ENCODE measurements at regions not wholly inside any gene's neighbourhood (a gene's known extent, or its start where the extent isn't known, plus 50 kb on each side); places are given as distances from the start of the nearest gene placed in this dataset.

DNA sequence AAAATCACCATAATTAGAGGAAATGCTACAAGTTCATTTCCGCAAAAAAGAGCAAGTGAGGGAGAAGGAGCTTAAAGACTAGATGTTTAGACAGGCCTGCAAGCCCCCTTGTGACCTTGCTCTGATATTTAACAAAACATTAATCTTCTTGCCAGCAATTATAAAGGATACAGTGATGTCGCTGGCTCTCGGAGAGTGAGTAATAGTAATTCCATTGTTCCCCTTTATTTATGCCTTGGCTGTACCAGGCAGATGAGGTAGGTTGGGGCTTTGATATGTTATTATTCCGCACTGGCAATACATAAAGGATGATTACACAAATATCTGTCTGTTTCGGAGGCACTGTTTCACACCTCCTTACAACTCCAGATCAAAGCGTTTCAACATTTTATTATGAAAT lies 204.8 kb upstream of the SALL1 start:
- DNase-seq, result no peak

DNA sequence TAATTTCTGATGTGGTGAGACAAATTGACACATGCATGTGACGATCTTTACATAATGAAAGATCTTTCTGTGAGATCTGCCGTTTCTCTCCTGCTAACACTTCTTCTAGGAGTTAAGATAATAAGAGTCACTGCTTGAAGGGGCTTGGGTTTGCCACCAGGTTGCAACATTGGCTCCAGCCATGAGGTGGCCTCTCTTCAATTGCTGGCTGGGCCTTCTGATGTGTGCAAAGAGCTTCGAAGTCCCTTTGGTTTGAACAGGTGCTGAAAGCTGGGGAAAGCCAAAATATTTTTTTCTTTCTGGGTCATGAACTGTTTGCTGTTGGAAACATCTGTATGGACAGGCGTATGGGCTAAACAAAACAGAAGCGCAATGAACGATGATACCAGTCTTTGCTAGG lies 204.1 kb upstream of the SALL1 start:
- no peak for DNase-seq

DNA sequence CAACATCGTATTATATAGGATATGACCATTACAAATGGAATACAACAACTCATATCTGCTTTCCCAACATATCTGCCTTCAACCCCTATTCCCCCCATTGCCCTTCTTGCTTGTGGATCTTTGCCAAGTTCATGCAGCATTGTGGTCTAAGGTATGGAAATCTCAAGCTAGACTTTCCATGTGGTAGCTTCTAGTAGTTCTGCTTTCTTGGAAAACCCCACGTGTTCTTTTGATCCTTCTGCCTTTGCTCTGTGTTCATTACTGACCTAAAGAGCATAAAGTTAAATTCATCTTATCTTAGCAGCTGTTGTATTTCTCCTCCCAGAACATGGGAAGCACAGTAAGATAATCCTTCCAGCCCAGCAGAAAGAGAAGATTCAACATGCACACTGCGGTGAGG lies 202.0 kb upstream of the SALL1 start:
- DNase-seq, result no peak

DNA sequence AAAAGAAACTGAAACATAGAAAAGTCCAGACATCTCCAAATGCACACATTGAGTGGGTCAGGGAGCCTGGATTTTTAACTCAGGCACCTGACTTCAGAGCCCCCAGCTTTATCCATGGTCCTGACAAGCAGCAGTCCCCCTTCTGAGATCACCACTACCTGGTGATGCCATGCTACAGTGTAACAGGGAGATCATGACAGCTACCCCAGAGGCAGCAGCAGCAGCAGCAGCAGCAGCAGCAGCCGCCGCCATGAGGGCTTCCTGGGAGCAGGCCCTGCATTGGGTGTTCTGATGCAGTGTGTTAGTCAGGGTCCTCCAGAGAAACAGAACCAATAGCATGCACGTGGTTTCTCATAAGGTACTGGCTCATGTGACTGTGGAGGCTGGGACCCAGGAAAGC lies 198.6 kb upstream of the SALL1 start:
- DNase-seq, result no peak

DNA sequence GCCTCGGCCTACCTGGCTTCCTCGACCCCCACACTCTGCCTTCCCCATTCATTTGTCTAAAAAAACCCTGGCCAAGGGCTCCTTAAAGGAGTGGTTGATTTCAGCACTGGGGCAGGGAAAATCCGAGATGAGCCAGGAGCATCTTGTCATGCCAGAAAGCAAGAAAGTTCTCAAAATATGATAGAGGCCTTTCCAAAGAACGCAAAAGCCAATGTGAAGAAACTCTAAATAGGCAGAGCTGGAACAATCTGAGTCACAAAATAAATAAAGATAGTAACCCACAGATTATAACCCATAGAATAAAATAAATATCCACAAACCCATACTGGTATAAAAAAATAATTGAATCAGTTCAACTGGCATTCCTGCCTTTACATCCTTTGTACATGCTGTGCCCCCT lies 192.3 kb upstream of the SALL1 start:
- DNase-seq, result no peak

DNA sequence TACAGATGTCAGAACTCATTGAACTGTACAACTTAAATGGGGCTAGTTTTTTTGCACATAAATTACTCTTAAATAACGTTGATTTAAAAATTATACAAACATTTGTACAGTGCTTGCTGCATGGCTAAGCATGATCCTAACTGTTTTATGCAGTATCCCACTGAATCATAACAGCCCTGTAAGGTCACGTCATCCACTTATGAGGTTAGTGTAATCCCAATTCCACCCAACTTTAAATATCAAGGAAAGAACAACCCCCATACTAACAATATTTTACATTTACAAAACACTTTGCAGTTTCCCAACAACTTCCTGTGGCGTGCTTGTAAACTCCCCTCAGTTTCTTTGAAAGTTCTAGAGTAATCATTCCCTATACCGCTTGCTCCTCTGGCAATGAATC lies 190.1 kb upstream of the SALL1 start:
- no peak for DNase-seq

DNA sequence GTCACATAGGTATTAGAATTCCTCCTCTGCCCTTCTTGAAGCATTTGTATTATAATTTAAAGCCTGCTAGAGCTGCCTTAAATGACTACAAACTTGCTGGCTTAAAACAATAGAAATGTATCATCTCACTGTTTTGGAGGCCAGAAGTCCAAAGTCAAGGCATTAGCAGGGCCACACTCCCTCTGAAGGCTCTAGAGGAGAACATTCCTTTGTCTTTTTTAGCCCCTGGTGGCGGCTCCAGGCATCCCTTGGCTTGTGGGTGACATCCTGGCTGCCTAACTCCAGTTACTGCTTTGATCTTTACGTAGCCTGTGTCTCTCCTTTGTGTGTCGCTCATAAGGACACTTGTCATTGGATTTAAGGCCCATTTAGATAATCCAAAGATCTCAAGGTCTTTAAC lies 186.6 kb upstream of the SALL1 start:
- DNase-seq, result no peak

DNA sequence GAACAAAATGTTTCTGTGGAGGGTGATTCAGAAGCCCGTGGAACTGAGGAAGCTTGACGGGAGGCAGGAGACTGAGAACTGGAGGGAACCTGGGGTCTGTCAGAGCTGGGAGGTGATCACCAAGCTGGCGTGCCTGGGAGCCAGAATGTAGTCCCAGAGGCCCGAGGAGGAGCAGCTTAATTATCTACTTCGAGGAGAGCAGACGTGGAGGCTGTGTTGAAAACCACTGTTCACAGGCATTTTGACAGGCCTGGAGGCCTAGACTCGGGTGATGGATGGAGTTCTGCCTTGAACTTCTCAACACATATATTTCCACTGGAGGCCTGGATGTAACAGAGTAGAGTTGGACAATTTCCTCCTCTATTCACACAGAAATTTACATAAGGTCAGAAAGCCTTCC lies 177.7 kb upstream of the SALL1 start:
- DNase-seq, result no peak

DNA sequence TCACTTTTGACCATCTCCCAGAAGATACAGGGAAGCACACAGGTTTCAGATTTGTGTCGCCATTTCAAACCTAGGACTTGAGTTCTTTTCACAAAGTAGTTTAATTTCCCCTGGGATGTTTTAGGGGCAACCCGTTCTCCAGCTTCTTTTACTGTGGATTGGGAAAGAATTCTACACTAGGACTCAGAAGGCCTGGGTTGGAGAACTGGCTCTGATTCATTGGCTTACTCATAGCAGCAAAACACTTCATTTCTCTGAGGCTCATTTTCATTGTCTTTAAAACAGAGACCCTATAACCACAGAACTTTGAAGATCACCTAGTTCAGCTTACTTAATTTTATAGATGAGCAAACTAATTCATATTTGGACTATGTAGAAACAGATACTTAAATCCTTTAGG lies 175.9 kb upstream of the SALL1 start:
- no peak for DNase-seq

DNA sequence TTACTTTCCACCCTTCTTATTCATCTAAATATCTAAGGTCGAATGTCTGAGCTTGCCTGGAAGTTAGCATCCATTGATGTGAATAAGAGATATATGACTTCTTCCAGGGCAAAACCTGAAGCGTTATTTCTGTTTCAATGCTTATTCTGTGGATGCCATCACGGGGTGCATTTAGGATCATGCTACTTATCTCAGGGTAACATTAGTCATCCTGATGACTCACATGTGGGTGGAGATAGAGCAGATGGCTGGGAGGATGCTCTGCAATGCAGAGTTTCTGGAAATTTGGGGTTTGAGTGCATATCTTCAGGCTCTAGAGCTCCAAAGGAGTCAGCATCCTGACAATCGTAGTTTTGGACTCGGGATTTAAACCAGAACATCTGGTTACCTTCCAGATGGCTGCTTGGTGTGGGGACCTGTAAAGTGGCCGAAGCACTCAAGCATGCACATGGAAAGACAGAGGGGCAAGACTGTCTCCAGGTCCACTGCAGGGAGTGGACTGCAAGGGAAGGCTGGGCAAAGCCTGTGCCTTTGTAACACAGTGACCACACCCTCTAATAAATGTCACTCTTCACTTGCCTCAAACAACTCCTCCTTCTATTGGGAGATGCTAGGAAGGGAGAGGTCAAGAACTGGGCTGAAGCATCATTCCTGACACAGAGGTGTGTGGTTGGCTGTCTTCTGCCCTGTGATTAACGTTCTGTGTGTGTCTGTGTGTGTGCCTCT lies 175.2 kb upstream of the SALL1 start:
- no peak for DNase-seq

DNA sequence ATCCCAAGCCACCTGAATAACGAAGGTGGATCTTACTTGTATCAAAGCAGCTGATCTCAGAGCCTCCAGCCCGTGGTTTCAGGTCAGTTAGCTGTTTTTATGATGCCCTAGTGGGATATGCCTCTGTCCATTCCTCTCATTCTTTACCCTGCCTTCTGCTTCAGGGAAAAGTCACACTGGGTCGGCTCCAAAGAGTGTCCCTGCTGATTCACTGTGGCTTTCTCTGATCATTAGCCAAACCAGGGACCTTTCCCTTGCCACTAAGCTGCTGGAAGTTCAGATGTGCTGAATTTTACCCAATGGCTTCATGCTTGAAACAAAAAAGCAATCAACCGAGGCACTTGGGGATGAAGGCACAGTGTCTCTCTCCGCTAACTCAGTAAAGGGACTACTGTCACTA lies 170.2 kb upstream of the SALL1 start:
- no peak for DNase-seq

DNA sequence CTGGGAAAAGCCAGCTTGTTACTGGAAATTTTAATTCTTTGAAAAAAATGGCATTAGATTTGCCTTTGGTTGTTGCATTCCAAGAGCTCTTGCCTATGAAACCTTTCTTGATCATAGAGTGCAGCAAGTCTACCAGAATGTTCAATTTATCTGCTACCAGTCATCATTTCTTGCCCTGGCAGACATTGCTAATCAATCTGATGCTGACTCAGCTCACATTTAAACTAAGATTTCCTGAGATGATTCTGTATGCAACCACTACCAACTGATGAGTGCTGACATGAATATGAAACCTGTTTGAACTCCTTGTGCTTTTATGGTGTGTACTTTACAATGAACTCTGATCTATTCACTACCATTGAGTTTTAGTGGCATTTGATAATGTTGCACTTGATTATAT lies 166.5 kb upstream of the SALL1 start:
- DNase-seq, result no peak

DNA sequence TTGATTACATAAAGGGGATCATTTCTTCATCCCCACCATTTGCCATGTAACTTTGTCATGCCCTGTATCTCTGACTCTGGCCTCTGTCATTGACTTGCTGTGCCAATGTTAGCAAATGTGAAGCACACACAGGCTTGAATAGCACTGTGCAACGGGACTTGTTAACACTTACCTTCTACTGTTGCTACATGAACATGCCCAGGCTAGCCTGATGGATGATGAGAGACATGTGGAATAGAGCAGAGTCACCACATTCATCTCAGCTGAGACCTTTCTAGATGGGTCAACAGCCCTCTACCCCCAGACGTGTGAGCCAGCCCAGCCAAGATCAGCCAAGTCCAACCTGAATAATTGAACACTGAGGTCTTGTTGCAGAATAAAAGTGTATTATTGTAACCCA lies 162.1 kb upstream of the SALL1 start:
- no peak for DNase-seq

DNA sequence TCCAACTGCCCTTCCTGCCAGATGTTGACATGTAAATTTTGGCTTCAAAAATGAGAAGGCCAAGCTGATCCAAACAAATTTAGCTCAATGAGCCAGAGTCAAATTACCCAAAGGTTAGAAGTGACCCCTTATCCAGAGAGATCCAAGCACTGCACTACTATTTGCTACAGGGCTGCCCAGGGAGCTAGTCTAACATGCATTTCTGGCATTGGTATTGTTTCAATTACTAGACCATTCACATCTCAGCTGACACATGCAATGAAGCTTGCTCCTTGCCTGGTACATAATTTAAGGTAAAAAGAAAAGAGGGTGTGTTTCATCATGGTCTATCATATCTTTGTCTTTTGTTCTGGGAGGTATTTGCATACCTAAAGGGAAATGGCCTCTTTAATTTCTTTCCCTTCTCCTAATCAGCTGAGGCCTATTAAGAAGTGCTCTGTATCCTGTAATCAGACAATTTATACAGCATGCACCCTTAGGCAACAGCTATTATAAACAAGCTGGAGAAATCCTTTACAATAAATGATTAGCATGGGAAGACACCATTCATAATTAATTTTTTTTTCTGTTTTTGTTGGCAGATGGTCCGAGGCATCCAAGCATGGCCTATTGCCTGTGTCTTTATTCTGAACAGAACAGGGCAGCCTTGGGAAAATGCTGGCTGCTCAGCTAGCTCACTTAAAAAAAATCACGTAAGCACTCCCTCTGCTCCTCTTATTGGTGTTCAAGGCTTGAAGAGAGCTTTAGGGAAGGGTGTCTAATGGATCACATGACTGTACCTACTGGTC lies 161.5 kb upstream of the SALL1 start:
- no peak for DNase-seq

DNA sequence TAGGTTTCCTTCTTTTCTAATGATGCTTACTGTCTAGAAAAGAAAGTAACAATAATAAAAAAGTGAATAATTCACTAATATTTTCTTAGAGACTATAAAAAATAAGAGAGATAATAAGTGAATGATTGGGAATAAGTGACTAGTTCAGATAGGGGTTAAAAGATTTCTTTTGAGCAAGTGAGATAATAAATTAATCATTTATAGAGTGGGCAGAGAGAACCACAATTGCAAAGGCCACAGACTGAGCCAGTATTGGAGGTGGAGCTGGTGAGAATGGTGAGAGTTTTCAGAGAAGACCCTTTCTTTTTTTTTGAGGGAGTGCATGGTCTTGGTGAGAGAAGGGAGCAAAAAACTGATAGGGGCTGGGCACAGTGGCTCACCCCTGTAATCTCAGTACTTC lies 159.1 kb upstream of the SALL1 start:
- DNase-seq, result no peak

DNA sequence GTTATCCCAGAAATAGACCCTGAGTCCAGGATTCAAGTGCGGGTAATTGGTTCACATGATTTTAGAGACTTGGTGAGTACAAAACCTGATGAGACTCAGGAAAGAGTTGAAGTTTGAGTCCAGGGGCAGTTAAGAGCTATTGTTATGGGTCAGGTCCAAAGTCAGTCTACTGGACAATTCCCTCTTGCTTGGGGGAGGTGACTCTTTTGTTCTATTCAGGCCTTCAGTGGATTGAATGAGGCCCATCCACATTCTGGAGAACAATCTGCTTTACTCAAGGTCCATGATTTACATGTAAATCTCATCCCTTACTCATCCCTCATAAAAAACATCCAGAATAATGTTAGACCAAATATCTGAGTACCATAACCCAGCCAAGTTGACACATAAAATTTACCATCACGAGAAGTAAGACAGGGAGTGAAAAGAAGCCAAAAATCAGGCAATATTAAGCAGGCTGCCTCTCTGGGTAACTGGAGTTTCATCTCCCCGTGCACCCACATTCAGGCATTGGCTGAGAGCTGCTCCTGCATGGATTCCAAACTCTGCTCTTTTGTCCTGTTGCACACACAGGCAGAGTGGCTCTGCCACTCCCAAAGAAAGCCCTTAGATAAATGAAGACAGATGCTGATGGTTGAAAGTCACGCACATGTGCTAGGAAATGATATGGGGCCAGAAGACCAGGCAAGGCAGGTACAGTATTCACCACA lies 156.0 kb upstream of the SALL1 start:
- no peak for DNase-seq

DNA sequence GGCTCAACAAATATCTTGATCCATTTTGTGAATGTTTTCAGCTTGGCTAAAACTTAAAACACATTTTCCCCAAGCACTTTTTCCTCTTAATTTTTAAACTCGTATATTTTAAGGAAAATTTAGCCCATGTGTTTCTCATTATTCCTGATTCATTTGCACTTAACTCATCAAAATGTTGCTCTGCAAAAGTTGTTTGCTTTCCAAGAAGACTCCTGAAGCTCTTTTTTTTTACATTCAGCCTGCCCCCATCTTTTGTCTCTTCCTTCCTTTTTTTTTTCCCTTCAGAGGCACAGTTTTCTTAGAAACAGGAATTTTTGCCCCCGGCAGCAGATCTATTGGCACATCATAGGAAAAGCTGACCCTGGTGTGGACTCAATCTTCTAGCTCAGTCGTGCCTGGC lies 155.0 kb upstream of the SALL1 start:
- no peak for DNase-seq

DNA sequence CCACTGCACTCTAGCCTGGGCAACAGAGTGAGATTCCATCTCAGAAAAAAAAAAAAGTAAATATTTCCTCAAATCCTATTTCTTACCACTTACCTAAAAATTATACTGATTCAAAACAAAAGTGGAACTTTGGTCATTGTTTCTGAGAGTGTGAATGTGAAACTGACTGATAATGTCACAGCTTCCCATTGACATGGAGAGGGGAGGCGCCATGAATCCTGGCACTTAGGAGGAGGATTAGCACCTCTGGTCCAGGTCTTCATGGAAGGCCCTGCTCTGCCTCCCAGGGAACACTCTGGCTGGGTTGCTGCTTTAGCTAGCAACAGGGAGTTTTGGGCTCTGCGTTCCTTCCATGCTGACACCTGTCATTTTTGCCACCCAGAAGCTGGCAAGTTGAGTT lies 154.3 kb upstream of the SALL1 start:
- DNase-seq, result no peak

DNA sequence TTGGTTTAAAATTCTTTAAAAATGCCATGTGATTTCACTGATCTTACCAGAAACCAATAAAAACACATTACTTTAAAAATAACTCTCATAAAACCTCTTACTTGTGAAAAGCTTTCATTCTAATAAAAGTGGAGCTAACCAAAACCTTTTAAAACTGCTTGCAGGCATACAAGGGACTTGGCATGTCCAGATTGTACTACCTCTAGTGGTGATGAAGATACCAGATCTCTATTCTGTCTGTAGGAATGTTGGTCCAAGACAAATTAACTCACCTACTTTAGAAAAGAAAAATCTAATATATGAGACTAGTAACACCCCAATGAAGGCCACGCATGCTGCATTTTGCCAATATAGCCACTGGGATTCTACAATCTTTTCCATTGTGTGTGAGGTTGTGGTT lies 151.0 kb upstream of the SALL1 start:
- no peak for DNase-seq

DNA sequence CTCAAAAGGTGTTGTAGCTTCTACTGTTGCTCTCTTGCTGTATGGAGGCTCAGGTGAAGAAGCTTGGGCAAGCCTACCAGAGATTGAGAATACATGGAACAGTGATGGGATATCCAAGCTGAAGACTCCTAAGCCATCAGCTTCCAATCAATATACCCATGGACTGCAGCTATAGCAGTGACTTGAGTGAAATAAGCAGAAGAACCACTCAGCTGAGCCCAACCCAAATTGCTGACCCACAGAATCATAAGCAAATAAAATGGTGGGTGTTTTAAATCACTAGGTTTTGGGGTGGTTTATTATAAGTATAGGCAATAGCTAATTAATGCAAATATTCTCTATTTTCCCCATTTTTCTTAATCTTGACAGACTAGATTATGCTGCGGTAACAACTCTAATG lies 147.7 kb upstream of the SALL1 start:
- no peak for DNase-seq

DNA sequence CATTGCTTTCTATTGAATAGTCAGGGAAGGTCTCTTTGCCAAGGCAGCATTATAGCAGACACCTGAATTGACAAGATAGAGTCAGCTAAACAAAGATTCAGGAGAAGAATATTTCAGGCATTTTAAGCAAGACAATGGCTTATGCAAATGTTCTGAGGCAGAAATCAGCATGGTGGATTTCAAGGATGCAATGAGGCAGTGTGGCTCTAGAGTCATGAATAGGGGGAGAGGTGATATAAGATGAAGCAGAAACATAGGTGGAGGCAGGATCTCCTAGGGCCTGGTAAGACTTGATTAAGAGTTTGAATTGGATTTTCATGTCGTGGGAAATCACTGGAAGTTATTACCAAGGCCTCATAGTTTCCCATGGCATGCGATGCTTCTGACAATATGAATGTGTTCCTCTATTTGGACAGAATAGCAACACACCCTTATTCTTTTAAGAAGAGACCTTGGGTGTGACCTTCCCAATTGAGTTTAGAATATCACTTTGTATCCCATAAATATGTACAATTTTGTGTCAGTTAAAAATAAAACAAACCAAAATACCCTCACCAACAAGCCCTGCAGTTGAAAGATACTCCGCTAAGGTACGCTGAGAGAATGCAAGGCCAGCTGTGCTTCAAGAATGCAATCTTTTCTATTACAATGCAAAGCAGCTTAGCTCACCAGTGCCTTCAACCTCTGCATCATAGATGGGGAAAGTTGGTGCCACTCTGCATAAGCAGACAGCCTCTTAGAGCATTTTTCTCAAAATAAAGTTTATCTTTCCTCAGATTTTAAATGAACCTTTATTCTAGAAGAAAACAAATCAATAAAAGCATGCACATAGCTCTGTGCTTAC lies 139.6 kb upstream of the SALL1 start:
- no peak for DNase-seq

DNA sequence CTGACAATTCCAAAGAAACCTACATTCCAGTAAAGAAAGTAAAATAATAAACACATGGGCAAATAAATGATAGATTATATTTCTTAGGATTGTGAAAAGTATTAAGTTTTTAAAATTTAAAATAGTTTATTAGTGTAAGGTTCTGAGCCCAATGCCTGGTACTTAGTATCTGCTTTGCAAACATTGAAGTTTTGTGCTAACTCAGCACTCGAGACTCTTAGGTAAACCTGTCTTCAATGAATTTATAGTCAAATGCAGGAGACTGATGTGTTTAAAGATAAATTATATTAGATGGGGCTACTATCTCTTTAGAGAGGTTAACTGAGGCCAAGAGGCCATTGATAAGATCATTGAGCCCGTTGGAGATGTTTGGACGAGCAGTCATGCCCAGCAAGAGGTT lies 138.3 kb upstream of the SALL1 start:
- no peak for DNase-seq

DNA sequence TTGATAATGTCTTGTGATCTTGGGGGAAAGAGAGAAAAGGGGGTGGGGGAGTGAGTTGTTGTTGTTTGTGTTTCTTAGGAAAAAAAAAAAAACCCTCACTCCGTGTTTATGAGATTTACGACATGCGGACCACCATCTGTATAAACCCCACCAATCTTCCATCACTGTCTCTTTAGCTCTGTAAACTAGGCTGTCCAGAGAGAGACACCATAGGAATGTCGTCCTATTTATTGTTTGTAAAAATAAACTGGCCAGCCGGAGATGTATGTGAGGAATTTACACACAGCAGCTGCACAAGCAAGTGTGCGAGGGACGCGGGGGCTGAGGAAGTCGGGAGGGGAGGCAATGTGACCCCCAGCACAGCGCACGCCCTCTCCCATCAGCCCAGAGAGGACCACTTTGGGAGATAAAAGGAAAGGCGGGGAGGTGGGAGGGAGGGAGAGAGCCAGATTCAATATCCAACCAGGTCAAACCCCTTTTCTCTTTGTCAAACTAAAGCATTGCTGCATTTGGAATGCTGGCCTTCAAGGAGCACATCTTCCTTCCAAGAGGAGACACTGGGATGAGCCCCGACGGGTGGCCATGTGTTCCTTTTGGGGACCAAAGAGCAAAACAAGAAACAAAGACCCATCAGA lies 136.2 kb upstream of the SALL1 start:
- no peak for DNase-seq

Data from CD4-positive, alpha-beta T cell treated with Interleukin-10 for 1 hour (primary cell).